Lower leg skin (tissue), 3 donors: ENCODE measurements at regions not wholly inside any gene's neighbourhood (a gene's known extent, or its start where the extent isn't known, plus 50 kb on each side); places are given as distances from the start of the nearest gene placed in this dataset.

ENCODE experiments used
- POLR2A ChIP-seq, 2 donors: fragments of 450-650 bp; IDR thresholded peaks; one replicate each; pipeline ENCODE4 v1.6.1; 2016 to 2017; ENCODE audit warnings: antibody characterized with exemption in 2 of 2, mild to moderate bottlenecking in 1 of 2, moderate library complexity in 1 of 2
- TF ChIP-seq, protein P1 (sequence below), 3 donors: fragments of 450-650 bp; IDR thresholded peaks; one replicate each; pipeline ENCODE4 v1.5.1; 2016; ENCODE audit warnings: antibody characterized with exemption in 3 of 3, mild to moderate bottlenecking in 3 of 3, moderate library complexity in 2 of 3

DNA sequence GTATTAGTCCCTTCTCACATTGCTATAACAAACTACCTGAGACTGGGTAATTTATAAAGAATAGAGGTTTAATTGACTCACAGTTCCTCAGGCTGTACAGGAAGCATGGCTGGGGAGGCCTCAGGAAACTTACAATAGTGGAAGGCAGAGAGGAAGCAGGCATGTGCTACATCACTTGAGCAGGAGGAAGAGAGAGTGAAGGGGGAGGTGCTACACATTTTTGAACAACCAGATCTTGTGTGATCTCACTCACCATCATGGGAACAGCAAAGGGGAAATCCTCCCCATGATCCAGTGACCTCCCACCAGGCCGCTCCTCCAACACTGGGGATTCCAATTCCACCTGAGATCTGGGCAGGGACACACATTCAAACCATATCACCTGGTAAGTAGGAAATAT lies 630.6 kb downstream of the QKI start:
- TF ChIP-seq, protein P1, sequence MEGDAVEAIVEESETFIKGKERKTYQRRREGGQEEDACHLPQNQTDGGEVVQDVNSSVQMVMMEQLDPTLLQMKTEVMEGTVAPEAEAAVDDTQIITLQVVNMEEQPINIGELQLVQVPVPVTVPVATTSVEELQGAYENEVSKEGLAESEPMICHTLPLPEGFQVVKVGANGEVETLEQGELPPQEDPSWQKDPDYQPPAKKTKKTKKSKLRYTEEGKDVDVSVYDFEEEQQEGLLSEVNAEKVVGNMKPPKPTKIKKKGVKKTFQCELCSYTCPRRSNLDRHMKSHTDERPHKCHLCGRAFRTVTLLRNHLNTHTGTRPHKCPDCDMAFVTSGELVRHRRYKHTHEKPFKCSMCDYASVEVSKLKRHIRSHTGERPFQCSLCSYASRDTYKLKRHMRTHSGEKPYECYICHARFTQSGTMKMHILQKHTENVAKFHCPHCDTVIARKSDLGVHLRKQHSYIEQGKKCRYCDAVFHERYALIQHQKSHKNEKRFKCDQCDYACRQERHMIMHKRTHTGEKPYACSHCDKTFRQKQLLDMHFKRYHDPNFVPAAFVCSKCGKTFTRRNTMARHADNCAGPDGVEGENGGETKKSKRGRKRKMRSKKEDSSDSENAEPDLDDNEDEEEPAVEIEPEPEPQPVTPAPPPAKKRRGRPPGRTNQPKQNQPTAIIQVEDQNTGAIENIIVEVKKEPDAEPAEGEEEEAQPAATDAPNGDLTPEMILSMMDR (IDR thresholded peaks at IDR 0.05) = no peak
- TF ChIP-seq POLR2A (IDR thresholded peaks at IDR 0.05) = no peak
